Thyroid gland (tissue), 4 donors: ENCODE measurements at regions not wholly inside any gene's neighbourhood (a gene's known extent, or its start where the extent isn't known, plus 50 kb on each side); places are given as distances from the start of the nearest gene placed in this dataset.

ENCODE experiments used
- POLR2A ChIP-seq, 2 donors: fragments of 450-650 bp; IDR thresholded peaks; one replicate each; pipeline ENCODE4 v1.6.1; 2017; ENCODE audit warnings: antibody characterized with exemption in 2 of 2, mild to moderate bottlenecking in 2 of 2, moderate library complexity in 1 of 2
- TF ChIP-seq, protein P1 (sequence below), 6 experiments: fragments of 200-600 bp in 3 of 6; fragments of 450-650 bp in 3 of 6; sonication (generic) in 3 of 6; IDR thresholded peaks; one replicate each; pipeline ENCODE4 v1.5.1; 2016 to 2019; ENCODE audit warnings: antibody characterized with exemption in 6 of 6, mild to moderate bottlenecking in 2 of 6, inconsistent platforms in 1 of 6, moderate library complexity in 1 of 6

DNA sequence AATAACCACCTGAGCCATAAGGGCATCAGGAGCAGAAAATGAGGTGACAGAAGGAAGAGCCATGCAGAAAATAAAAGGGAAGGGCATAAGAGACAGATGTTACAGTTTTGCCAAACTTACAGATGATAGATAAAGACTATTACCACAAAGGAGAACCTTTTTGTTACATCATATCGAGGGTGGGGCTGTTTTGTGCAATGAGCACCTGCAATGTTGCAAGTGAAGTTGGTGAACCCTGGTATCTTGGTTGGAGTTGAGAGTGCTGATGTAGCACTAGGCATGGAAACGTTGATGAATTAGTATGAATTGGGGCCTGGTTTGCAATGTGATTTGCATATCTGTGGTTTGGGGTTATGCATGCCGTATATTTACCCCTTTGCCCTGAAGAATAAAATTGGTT, 119.8 kb upstream of the TEX13D start:
- TF ChIP-seq, protein P1, sequence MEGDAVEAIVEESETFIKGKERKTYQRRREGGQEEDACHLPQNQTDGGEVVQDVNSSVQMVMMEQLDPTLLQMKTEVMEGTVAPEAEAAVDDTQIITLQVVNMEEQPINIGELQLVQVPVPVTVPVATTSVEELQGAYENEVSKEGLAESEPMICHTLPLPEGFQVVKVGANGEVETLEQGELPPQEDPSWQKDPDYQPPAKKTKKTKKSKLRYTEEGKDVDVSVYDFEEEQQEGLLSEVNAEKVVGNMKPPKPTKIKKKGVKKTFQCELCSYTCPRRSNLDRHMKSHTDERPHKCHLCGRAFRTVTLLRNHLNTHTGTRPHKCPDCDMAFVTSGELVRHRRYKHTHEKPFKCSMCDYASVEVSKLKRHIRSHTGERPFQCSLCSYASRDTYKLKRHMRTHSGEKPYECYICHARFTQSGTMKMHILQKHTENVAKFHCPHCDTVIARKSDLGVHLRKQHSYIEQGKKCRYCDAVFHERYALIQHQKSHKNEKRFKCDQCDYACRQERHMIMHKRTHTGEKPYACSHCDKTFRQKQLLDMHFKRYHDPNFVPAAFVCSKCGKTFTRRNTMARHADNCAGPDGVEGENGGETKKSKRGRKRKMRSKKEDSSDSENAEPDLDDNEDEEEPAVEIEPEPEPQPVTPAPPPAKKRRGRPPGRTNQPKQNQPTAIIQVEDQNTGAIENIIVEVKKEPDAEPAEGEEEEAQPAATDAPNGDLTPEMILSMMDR (IDR thresholded peaks at IDR 0.05): no peak
- TF ChIP-seq POLR2A (IDR thresholded peaks at IDR 0.05): no peak
